ENCODE measurements at regions not wholly inside any gene's neighbourhood (a gene's known extent, or its start where the extent isn't known, plus 50 kb on each side); places are given as distances from the start of the nearest gene placed in this dataset.

DNA sequence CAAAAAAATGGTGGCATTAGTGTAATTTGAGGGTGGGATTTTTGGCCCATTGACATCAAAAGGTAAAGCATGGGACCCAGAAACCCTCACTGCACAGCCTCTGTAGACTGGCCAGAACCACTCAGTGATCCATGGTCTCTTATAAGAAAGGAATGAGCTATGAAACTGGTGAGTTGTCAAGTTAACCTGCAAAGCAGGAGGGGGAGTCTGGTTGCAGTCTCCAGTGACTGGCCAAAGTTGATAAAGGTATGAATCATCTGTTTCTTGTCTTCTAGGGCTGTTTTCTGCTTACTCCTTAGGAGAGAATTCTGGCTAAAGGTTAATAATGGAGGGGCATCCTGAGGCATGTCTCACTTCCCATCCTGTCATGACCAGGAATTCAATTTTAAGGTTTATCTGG, 325.2 kb downstream of the TLR4 start:
- DNase-seq (ENCODE audit: low spot score) (no peak), FAIRE-seq (no peak)

DNA sequence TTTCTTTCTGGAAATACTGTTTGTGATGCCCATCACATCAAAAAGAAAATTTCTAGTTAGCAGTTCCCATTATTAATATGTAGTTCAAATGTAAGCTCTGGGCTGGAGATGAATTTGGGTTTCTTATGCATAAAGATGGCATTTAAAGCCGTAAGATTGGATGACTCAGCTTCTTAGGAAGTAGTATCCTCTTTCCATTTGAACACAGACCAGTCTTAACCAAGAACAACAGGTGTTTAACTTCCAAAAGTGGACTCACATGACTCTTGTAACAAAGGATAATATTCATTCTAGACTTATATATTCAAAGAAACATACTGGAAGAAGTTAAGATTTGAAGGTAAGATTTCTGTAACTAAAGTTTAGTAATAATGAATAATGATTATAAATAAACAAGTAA, 330.5 kb downstream of the TLR4 start:
- FAIRE-seq (no peak), DNase-seq (ENCODE audit: low spot score) (no peak)

DNA sequence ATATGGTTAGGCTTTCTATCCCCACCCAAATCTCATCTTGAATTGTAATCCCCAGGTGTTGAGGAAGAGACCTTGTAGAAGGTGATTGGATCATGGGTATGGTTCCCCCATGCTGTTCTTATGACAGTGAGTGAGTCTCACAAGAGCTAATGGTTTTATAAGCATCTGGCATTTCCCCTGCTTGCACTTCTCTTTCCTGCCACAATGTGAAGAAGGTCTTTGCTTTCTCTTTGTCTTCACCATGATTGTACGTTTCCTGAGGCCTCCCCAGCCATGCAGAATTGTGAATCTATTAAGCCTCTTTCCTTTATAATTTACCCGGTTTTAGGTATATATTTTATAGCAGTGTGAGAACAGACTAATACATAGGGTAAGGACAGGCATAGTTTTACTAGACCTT, 334.5 kb downstream of the TLR4 start:
- DNase-seq (ENCODE audit: low spot score) (no peak), FAIRE-seq (no peak)

DNA sequence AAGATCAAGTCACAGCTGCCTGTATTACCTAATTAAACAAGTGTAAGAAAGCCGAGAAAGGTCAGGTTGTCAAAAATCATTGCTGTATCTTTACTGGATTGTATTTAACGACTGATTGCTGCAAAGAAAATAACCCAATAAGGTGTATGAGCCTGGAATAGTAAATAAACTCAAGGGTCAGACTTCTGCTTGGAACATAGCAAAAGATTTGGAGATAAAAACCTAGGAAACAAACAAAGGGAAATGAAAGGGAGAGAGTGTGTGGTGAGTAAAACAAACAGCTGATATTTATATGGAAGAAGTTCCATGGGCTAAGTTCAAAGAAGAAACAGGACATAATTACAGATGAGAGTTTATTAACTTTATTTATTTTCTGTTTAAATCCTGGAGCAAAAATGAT, 354.0 kb downstream of the TLR4 start:
- DNase-seq (ENCODE audit: low spot score) (no peak), FAIRE-seq (no peak)

DNA sequence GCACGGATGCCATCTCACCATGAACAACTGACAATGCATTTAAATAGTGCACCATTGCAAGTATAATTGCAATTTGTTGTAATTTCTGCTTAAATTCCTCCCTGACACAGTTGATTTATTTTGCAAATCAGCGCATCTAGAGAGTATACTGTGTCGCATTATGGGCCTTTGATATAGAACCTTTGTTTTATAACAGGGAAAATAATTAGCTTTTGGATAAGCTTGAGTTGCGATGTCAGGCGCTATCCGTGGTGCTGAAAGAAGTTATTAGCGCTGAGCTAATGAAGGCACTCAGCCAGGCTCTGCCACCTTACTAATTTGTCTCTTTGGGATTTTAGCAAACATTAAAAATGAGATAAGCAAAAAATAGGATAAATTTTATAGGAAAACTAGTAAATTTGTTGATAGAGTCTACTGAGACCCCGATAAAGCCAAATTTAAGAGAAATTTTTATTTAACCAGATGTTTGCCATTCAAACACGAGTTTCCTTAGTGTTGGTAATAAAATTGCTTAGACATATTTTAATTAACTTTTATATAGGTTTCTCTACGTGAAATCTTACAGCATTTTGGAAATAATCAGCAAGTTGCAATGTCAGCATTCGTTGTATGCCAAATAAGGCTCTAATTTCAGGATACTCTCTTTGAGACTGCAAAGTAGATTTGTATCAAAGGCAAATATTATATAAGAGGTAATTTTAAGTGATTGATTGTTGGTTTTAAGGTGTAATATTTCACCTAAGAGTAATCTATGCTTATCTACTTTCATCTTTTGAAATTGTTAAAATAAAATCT, 355.5 kb downstream of the TLR4 start:
- DNase-seq (ENCODE audit: low spot score), result no peak
- no peak for FAIRE-seq

DNA sequence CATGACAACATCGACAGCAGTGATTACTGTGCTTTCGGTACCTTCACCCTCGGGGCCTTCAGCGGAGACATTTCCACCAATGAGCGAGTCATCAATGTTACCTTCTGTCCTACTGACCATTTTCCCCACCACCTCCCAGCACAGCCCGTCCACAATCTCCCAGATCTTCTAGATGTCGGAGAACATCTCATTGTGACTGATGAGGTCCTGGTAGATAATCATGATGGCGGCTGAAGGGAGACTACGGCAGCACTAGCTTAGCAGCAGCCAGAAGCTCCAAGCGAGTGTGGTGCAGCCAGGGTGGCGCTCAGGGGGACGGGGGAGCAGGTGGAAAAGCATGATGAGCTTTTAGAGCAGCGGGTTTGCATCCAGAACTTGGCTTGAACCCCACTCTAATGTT, 379.0 kb downstream of the TLR4 start:
- DNase-seq (ENCODE audit: low spot score) (no peak), FAIRE-seq (no peak)

DNA sequence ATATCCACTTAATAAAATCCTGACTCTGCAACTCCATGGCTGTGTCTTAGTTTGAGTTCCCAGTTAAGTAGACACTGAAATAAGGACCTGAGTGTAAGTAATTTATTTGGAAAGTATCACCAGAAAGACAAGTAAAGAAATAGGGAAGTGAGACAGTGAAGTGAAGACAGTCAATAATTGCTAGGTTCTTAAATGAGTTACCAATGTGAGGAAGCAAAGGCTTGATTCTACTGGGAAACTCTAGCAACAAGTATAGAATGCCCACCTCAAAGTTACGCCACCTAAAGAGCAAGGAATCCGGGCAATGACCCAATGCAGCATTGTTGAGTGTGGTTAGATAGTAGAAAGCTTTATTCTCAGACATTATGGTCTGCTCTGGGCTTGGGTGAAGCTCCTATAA, 383.9 kb downstream of the TLR4 start:
- DNase-seq (ENCODE audit: low spot score), result no peak

DNA sequence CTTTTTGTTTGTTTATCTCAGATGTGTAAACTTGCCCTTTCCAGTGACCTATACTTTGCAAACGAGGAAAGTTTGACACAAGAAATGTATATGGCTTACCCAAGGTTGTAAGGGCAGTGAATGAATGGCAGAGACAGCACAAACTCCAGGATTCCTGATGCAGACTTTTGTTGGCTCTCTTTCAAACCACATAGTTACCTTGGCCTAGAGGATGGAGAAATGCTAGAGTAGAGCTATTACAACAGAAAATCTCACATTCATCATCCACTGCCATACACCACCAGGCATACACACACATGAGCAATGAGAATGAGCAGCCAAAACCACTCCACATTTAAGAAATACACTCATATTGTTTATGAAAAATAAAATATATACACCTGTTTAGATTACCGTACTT, 387.0 kb downstream of the TLR4 start:
- FAIRE-seq (peak; percentile 44), DNase-seq (ENCODE audit: low spot score) (no peak)

More for the DNA sequence above, 383.9 kb downstream of the TLR4 start:
- FAIRE-seq, result no peak

DNA sequence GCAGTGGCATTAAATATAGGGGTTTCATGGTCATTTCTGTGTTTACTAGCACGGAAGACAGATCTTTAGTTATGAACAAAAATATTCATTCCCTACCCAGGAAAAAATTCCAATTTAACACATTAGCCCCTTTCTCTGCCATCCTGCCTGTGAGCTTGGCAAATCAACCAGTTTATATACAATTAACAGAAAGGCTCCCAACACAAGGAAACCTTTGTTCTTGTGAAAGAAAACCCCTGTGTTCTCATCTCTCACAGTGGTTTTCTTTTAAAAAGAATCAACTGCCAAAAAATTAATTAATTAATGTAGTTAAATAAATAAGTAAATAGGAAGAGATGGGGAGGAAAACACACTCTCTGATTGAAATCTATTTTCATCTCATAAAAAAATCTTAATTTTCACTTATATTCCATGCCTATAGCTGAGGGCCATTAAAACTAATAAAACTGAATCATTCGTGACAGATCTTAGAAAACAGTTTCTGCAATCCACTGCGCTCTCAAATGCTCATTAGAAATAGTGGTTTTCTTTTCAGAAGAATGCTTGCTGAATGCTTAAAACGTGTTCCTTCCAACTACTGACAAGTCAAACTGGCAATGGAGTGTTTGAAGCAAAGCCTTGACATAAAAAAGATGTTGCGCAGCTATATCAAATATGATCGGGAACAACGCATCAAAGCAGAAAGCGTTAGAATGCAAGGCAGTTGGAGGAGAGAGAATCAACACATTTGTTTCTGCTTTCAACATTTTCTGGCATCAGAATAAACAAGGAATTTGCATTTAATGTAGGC, 387.7 kb downstream of the TLR4 start:
- DNase-seq (ENCODE audit: low spot score) (no peak), FAIRE-seq (no peak)

DNA sequence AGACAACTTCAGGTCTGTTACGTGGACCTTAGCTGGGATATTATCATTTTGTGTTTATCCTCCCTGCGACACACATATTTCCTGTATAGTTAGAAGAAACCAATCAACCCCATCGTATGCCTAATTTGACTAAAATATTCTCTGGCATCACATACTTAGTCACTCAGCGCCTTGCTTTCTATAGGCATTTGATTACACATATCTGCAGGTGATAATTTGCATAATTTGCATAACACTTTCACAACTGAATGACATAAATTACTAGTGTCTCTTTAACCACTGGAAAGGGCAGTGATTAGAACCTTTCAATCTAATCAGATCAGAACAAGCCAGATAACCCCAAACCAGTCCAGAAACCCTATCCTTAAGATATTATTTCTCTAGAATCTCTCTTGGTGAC, 390.2 kb downstream of the TLR4 start:
- FAIRE-seq, result no peak
- no peak for DNase-seq (ENCODE audit: low spot score)

DNA sequence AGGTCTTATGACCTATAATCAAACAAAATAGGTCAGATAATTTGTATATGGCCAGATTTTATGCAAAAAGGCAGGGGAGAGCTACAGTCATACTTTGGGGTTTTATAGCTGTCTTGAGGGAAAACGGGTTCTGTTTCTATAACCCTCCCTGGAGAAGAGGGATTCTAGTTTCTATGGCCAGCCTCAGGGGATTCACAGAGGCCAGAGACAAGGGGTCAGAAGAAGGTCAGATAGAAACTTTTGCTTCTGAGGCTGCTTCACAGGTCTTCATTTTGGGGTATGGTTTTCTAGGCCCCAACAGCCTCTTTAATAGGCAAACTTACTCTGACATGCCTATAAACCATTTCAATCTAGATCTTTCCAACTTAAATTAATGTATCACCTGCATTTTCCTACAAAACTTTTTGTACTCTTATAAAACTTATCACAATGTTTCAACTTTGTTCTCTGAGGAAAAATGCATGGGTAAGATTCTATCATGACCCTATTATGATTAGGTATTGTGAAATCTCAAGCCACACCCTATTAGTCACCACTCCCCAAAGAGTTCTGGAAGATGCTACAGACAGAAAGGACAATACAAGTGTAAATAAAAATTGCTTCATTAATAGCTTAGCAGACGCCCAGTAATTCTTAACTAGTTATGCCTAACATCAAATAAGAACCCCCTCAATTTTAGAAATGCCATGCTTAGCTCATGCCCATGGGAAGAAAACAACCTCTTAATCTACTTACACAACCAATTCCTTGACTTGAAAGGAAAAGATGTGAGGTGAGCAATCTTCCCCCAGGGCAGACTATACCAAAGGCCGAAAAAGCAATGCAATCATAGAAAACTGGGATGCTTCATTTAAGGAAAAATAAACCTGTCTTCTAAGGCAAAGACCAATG, 396.6 kb downstream of the TLR4 start:
- DNase-seq (ENCODE audit: low spot score) (no peak), FAIRE-seq (no peak)

DNA sequence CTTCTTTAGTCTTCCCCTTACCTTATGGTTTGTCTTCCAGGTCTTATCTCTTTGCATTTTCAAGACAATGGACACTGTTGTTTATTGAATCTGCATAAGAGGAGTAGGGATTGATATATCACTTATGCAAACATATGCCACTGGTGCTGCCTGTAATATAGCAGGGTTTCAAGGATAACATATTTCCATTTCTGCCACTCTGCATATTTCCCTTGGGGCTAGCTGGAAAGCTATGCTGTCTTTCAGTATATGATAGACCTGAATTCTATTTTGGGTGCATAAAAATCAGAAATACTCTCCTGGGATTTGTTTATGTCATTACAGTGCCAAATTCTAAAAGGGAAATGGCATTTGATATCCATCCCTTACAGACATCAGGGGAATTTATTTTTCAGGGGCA, 400.2 kb downstream of the TLR4 start:
- no peak for DNase-seq (ENCODE audit: low spot score)
- FAIRE-seq, result no peak

DNA sequence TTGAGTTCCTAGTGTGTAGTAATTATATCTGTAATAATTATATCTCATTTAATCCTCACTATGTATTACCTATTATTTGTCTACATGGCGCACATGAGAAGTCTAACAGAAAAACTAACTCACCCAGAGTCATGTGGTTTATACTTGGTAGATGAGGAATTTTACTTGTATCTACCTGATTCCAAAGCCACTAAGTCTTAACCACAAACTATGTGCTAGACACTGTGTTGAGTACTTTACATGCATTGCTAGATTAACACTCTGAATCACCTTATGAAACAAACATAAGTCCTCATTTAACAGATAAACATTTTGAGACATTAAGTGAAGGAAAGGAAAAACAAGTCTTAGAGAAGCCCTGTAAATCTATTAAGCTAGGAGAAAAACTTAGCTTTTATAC, 404.8 kb downstream of the TLR4 start:
- no peak for DNase-seq (ENCODE audit: low spot score)
- FAIRE-seq, result no peak

DNA sequence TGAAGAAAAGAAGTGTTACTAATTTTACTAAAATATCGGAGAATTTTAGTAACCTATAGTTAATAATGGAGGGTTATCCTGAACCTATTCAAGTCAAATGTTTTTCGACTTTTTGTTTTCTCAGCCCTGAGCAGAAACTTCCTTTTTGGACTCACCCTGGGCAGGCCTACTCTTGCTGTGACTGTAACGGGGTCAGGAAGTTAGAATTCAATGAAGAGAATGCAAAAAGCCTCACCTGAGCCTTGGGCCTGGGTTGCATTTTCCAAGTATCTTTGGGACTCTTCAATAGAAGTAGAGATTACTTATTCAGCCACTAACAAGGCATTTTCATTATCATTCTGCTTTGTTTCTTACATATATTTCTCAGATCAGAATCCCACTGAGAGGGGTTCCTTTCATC, 405.3 kb downstream of the TLR4 start:
- FAIRE-seq (no peak), DNase-seq (ENCODE audit: low spot score) (no peak)

DNA sequence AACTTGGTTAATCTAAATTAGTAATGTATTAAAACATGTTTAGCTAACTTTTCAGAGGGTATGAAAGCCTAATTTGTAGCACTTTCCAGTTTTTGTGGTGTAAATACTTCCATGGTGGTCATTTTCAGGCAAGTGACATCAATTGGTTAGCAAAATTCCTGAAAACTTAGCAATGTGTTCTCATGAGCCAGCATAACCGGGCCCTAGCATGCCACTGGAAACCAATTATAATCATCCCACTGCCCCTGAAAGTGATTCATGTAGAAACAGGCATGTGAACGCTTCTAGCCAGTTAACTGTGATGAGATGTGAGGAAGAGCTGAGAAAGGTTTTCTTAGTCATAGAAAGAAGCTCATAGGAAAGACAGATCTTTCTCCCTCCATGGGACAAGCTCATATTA, 417.2 kb downstream of the TLR4 start:
- peak; percentile 70 for DNase-seq (ENCODE audit: low spot score)
- FAIRE-seq, result peak; percentile 84

DNA sequence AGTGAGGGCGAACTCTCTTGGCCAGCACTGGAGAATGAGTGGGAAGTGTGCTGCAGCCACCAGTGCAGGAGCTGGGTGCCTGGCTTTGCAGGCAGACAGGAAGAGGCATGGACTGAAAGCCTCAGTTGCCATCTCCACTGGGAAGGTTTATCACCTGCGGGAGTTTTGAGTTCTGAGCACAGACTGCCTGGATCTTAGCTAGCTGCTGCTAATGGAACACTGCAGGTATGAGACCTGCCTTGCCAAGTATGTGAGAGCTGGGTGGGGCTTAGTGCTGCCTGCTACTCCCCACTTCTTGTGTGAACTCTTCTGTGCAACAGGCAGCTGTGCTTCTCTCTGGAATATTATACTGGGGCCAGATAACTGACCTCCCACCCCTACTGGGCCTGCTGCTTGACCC, 424.1 kb downstream of the TLR4 start:
- FAIRE-seq (no peak), DNase-seq (ENCODE audit: low spot score) (no peak)

DNA sequence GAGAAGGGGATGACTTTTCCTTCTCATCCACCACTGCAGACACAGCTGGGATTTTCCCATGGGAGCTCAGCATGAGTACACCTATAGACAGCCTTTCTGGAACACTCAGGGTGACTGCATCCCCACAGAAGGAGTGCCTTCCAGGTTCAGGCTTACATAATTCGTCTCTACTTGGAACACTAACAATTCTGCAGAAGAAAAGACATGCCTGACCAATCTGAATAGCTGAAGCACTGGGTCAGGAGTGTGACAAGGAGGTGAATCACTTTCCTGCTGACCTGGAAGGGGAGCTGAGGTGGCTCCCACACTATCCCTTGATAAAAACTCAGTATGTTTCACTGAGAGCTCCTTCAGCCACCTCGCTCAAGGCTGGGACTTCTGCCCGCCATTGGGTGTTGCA, 425.3 kb downstream of the TLR4 start:
- FAIRE-seq (peak; percentile 96), DNase-seq (ENCODE audit: low spot score) (peak; percentile 96)

DNA sequence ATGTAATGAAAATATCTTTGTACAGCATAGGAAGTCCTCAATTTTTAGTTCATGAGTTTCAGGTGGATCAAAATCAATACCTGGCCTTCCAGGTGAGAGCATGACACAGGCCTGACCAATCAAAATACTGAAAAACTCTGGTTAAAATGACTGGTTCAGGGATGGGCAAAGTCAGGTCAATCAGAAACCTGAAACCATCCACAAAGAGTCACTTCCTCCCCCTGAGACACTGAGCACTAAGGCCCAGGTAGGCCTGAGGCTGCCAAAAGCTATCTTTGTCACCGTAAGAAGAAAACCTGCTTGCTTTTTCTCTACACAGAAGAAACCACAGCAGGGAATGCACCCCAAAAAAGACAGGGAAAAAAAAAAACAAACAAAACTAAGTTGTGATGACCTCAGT, 444.8 kb downstream of the TLR4 start:
- DNase-seq (ENCODE audit: low spot score) (no peak), FAIRE-seq (no peak)

DNA sequence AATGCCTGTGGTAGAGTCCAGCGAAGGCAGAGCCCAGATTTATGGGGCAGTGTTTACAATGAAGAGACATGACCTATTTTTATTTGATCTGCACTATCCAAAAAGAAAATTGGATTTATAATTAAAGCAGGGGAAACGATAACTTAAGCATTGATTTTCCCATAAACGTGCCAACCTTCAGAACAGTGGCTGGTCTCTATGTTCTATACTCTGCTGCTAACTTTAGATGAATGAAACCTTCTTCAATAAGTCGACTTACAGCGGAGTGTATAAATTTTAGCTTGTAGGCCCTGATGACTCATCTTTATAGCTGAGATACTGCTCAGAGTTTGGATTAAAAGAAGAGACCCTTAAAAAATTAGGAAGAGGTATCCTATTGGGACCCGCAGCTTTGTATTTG, 452.6 kb downstream of the TLR4 start:
- DNase-seq (ENCODE audit: low spot score), result no peak
- no peak for FAIRE-seq

DNA sequence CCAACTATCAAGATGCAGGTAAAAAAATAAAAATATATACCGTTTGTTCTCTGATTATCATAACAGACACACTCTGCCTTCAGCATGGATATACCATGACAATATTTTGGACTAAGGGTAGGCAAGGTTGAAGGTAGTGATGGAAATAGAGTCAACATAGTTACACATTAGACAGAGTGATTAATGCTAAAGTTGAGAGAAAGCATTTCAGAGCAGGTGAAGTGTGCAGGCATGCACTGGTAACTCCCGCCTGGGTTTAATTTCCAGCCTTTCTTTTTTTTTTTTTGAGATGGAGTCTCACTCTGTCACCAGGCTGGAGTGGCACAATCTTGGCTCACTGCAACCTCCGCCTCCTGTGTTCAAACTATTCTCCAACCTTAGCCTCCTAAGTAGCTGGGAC, 458.5 kb downstream of the TLR4 start:
- no peak for FAIRE-seq
- no peak for DNase-seq (ENCODE audit: low spot score)

DNA sequence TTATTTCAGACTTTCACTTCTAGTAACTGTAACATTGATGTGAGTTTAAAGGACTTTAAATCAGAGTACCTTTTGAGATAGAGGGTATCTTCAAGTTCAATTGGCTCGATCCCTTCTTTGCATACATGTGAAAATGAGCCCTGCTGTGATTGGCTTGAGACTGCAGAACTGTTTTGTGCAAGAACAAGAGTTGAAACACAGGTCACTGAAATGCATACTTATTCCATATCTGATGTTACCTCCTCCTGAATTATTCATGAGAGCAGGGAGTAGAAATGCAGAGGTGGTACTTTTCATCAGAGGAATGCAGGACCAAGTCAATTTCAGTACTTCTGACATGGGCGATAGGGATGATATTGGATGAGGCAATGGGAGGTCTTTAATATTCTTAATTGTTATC, 459.5 kb downstream of the TLR4 start:
- no peak for DNase-seq (ENCODE audit: low spot score)
- no peak for FAIRE-seq

DNA sequence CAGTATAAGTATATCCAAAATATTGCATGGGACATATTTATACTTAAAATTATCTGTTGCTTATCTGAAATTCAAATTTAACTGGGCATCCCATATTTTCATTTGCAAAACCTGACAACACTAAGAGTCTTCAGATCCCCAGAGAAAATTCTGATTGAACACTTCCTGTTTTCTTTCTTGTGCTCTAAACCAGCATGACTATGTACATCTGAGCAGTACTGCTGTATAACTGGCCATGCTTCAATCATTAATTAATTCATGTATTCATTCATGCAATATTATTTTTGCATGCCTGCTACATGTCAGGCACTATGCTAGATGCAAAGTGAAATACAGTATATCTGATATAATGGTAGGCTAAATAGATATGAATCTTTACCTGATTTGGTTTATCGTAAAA, 461.2 kb downstream of the TLR4 start:
- no peak for FAIRE-seq

More for the DNA sequence above, 461.2 kb downstream of the TLR4 start:
- no peak for DNase-seq (ENCODE audit: low spot score)
